GM19452 (cell line): ENCODE measurements at regions not wholly inside any gene's neighbourhood (a gene's known extent, or its start where the extent isn't known, plus 50 kb on each side); places are given as distances from the start of the nearest gene placed in this dataset.
A peak's percentile ranks its signal among the peaks of the same experiment; 100 is the strongest.

Source experiments
- ATAC-seq: cut with Tn5 transposase; IDR thresholded peaks from one replicate; pipeline ENCODE4 v1.9.1; 2021; ENCODE audit not compliant: unreplicated experiment

DNA sequence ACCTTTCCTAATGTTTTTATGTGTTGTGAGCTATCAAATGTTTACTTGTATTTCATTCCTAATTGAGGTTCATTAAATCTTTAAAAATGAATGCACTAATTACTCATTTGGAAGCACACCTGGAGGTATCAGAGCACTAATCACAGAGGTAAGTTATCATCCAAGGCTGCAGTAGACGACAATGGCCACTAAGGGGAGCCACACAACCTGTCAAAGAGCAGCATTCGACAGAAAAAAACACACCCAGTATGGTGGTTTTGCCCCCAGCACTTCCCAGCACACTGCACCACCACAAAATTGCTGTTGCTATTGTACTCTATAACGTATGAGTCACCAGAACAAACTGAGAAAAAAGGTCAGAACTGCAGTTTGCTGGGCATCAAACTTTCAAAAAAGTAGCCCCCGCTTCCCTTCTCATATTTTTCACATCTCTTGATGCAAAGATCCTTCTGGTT is 205.9 kb upstream of the IGF1R start:
- peak; percentile 61 for ATAC-seq

DNA sequence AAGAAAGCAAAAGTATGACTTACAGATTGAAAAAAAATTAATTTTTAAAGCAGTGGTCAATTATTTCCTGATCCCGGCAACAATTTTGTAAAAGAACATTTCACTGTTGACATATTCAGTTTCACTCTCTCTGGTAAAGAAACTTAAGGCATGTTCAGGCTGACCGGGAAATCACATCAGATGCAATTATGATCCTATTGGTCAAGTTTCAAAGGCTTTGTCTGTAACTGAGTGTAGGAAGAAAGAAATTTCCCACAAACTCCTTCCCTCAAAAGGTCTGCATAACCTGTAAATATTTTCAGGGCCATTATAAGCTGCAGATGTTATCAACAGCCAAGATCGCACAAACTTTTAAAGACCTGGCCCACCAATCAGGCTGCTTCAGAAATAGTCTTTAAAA is 205.4 kb upstream of the IGF1R start:
- no peak for ATAC-seq

DNA sequence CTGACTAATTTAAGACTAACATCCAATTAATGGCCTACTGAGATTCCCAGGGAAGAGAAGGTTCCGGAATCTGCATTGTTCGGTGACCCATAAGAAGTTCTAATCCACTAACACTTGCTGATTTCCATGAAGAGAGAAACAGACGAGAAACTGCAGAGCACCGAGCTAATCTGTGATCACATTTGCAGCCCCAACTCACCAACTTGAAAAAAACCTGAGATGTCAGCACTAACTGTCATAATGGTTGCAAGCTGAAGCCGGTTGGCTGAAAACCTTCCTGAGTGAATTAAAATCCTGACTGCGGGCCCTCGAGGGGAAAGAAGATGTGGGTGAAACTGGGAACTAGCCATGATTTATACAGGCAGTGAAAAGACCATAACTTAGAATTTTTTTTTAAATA is 204.8 kb upstream of the IGF1R start:
- no peak for ATAC-seq

- no peak for ATAC-seq
Measured at GRCh38 chr15:98444138-98444537, 204.2 kb upstream of the IGF1R start.

DNA sequence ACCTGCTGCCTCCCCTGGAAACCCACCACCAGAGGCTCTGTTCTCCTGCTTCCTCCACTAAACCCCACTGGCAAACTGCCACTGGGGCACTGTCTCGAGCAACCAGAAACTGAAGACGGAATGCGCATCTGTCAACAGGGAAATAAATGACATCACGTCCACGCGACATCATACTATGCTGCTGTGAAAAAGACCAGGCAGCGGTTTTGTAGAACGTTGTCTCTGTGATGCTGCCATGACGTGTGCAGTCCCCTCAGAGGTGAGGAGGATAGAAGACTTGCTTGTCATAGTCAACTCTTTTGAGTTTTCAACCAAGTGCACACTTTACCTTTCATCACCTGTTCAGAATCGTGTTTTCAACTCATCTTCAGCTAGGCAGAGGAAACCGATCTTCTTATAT is 203.0 kb upstream of the IGF1R start:
- ATAC-seq: no peak

- ATAC-seq: no peak
Measured at GRCh38 chr15:98446083-98446482, 202.3 kb upstream of the IGF1R start.

DNA sequence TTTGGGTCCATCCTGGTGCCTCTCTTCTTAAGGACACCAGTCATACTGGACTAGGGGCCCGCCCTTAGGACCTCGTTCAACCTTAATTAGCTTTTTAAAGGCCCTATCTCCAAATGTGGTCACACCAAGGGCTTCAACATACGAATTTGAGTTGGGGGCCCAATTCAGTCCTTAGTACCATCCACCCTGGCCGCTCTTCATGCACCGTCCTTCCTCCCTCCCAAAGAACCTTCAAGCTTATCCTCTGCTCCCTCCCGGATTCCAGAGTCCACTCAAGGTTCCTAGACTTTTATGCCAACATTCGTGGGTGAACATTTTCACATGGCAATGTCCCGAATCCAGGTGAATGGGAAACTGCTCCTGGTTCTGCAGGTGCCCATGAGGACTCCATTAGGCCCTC is 201.3 kb upstream of the IGF1R start:
- ATAC-seq: no peak

GRCh38 chr15:98451236-98451635 is 197.1 kb upstream of the IGF1R start:
- ATAC-seq: no peak

DNA sequence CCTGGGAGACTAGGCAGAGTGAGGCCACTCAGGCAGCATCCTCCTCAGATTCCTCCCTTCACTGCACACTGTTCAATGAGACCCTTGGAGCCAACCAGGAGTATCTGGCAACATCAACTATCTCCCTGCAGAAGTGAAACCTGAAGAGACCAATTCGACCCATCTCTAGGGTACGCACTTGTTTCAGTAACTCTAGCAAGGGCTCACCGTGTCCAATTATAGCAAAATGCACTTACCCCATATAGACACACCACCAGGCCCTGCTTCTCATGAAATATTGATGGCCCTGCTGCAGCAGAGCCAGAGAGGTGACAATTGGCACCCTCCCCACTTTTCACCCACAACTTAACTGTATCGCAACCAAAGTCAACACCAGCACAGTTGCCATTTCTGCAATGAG is 196.1 kb upstream of the IGF1R start:
- ATAC-seq: no peak

DNA sequence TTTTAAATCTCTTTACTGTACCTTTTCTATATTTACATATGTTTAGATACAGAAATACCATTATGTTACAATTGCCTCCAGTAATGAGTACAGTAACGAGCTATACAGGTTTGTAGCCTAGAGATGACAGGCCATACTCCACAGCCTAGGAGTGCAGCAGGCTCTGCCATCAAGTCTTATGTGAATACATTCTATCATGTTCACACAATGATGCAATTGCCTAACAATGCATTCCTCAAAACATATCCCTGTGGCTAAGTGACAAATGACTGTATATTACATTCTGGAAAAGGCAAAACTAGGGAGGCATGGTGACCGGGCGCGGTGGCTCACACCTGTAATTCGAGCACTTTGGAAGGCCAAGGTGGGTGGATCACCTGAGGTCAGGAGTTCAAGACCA is 192.4 kb upstream of the IGF1R start:
- no peak for ATAC-seq

DNA sequence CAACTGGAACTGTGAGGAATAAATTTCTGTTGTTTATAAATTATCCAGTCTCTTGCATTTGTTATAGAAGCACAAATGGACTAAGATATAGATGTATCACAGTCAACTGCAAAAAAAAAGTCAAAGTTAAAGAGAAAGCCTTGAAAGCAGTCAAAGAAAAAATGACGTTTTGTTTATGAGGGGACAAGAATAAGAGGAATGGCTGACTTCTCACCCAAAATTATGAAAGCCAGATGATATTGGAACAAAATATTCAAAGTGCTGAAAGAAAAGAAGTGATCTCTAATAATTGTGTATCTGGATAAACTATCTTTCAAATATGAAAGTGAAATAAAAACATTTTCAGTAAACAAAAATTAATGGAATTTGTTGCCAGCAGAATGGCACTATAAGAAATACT is 171.8 kb upstream of the IGF1R start:
- no peak for ATAC-seq

DNA sequence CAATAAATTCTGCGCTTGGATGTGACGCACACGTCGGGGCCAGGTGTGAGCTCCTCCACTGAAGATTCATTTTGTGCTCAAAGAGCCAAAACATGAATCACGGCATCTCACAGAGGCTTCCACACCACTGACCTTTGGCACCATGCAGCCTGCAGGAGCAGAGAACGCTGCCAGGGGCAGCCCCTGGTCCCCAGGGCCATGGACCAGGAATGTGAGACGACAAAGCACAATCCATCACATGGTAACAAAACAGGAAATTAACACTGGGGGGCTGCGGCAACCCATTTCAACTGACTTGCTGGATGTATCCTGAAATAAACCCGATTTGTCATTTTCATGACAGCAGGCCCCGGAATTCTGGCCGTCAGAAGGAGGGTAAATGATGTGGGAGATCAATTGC is 167.5 kb upstream of the IGF1R start:
- ATAC-seq: no peak

- ATAC-seq: no peak
Measured at GRCh38 chr15:98483575-98484130, 164.7 kb upstream of the IGF1R start.

DNA sequence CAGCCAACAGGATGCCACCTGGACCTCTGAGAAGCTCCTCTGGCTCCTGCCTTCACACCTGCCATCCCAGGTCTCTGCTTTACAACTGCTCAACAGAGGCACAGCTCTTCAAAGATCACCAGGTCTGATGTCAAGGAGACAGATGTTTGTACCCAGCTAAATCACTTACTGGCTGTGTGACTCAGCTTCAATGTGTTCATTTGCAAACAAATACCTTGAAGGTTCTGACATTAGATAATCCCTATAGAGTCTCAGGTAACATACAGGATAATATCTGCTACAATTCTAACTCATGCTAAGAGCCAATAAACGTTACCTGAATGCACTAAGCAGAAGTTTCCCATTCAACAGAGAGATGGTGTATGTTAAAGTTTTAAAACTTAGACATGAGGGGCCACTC is 163.4 kb upstream of the IGF1R start:
- ATAC-seq: no peak

- ATAC-seq: no peak
Measured at GRCh38 chr15:98485451-98485850, 162.9 kb upstream of the IGF1R start.

- ATAC-seq: no peak
Measured at GRCh38 chr15:98493966-98494511, 154.3 kb upstream of the IGF1R start.

GRCh38 chr15:98501192-98501591 is 147.1 kb upstream of the IGF1R start:
- ATAC-seq: no peak

DNA sequence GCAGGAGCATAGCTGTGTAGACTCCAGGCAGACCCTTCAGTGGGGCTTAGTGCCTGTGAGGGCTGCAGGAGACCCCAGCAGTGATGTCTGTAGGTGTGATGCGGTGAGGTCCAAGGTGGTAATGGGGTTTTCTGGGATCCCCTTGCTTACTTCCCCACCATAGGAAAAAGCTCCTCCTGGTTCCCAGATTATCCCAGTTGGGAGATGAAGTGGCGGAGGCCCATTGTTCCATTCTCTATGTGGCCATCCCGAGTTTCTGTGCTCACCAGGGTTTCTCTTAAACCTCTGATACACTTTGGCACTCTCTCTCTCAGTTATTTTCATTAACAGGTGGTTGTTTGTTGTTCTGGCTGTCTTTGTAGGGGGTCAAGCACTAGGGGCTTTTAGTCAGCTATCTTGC is 146.7 kb upstream of the IGF1R start:
- ATAC-seq: no peak

DNA sequence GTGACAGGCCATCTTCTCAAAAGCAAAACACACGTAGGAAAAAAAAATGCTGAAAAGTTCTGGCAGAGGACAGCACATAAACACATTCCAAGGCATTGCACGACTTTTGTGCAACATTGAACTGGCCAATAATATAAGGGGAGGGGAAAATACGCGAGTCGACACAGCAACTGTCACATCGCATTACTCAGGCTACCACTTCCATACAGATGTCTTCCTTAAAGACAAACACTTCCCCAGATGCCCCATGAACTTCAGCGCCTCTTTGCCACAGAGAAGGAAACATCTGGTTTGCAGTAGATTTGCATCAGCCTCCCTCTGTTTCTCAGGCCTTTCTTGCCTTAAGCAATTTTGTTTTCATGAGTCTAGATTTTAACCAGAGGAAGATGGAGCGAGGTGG is 144.4 kb upstream of the IGF1R start:
- no peak for ATAC-seq

DNA sequence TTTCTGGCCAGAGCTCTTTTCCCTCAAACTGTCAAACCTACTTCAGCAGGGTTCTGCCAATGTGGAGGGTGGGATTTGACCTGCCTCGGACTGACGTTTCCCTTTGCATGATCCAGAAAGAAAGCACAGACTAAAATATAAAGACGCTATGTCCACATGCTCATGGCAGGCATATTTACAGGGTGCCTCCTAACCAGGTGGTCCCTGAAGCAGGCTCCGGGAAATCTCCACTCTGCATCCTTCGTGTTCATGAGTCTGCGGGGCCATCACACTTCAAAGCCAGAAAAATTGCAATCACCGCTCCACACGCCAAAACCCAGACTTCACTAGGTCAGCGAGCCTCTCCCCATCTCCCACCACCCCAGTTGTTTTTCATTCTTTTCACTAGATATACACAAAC is 143.3 kb upstream of the IGF1R start:
- ATAC-seq: no peak

GRCh38 chr15:98505611-98506031 is 142.7 kb upstream of the IGF1R start:
- ATAC-seq: no peak

GRCh38 chr15:98506172-98506571 is 142.2 kb upstream of the IGF1R start:
- ATAC-seq: no peak

DNA sequence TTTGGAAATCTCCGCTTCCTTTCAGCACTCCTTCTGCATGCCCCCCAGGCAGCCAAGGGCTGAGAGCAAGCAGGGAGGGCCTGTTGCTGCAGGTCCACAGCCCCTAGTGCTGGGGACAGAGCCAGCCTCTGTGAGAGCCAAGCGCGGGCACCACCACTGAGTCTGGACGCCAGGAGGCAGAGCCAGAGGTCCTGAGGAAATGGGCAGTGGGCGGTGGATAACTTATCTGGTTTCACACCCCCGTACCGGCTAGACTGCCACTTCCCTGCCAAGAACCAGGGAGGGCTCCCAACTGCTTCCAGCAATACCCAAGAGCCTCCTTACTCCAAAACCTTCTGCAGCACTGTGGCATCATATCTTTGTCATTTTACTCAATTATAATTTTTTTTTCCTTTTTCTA is 141.6 kb upstream of the IGF1R start:
- no peak for ATAC-seq
